ENCODE measurements at regions not wholly inside any gene's neighbourhood (a gene's known extent, or its start where the extent isn't known, plus 50 kb on each side); places are given as distances from the start of the nearest gene placed in this dataset.

GRCh38 chr2:133676392-133677130 lies 108.3 kb upstream of the NCKAP5 start:
- ATAC-seq (ENCODE audit: low read depth) (no peak), DNase-seq (no peak)
- Histone ChIP-seq H4K20me1 (ENCODE audit: control insufficient read depth, insufficient read depth, low read length, poor library complexity, severe bottlenecking) (no peaks in the 10 kb centered on the region), H3K4me3 (ENCODE audit: control extremely low read depth in 1 of 5, extremely low read depth in 1 of 5, insufficient read depth in 1 of 5, low read depth in 2 of 5, low read length in 4 of 5) (no peak overlapping the region), H3K4me1 (ENCODE audit: control insufficient read depth in 2 of 2, insufficient read depth in 2 of 2, low read length in 2 of 2) (no peaks in the 10 kb centered on the region), H3K4me2 (replicated peaks; ENCODE audit: low read depth, low read length, poor library complexity, severe bottlenecking) (no peak overlapping the region), H3K9ac (ENCODE audit: low read length) (no peak overlapping the region), H3K27me3 (replicated peaks in 1 of 4; ENCODE audit: control extremely low read depth in 1 of 4, control insufficient read depth in 3 of 4, insufficient read depth in 4 of 4, low read length in 3 of 4) (no peaks in the 10 kb centered on the region), H3K9me3 (ENCODE audit: control extremely low read depth in 1 of 3, control insufficient read depth in 2 of 3, insufficient read depth in 1 of 3, low read length in 2 of 3) (no peaks in the 10 kb centered on the region), H3K79me2 (ENCODE audit: control insufficient read depth, insufficient read depth, low read length) (no peaks in the 10 kb centered on the region), H3K36me3 (replicated peaks in 1 of 2; ENCODE audit: control extremely low read depth in 1 of 2, control insufficient read depth in 1 of 2, extremely low read depth in 1 of 2, insufficient read depth in 2 of 2, low read length in 1 of 2) (no peaks in the 10 kb centered on the region), H2AFZ (ENCODE audit: insufficient read depth, low read depth, low read length, poor library complexity, severe bottlenecking) (no peak overlapping the region), H3K27ac (ENCODE audit: low read length in 2 of 2) (no peak overlapping the region)
- ChIA-PET POLR2A (no interaction called here), CTCF (no interaction called here)
- Mint-ChIP-seq H3K9me3 (ENCODE audit: insufficient read depth) (no peaks in the 10 kb centered on the region), H3K27ac (no peak overlapping the region), H3K27me3 (peaks cover 23% of the 10 kb centered on the region), H3K4me1 (no peaks in the 10 kb centered on the region), H3K4me3 (no peak overlapping the region)
- intact Hi-C loops (cut with micrococcal nuclease), result no loop called here
- no CpG with 5 or more reads among the region's 1 CpG for WGBS (ENCODE audit: insufficient coverage)
- TF ChIP-seq EZH2 (IDR thresholded peaks at IDR 0.05; ENCODE audit: borderline replicate concordance, insufficient read depth, low read depth, low read length, poor library complexity, severe bottlenecking), result no peak
- no peak for TF ChIP-seq CTCF (IDR thresholded peaks at IDR 0.05)

- Mint-ChIP-seq H3K4me1 (no peaks in the 10 kb centered on the region), H3K4me3 (no peak overlapping the region), H3K9me3 (ENCODE audit: insufficient read depth) (no peaks in the 10 kb centered on the region), H3K27me3 (peaks cover 2% of the 10 kb centered on the region), H3K27ac (no peak overlapping the region)
- no peaks in the 10 kb centered on the region for H3K9me3 ChIP-seq (ENCODE audit: control extremely low read depth in 1 of 3, control insufficient read depth in 2 of 3, insufficient read depth in 1 of 3, low read length in 2 of 3)
- TF ChIP-seq EZH2 (IDR thresholded peaks at IDR 0.05; ENCODE audit: borderline replicate concordance, insufficient read depth, low read depth, low read length, poor library complexity, severe bottlenecking), result no peak
- no peak for TF ChIP-seq CTCF (IDR thresholded peaks at IDR 0.05)
- ATAC-seq (ENCODE audit: low read depth) (no peak), DNase-seq (no peak)
- no peaks in the 10 kb centered on the region for H4K20me1 ChIP-seq (ENCODE audit: control insufficient read depth, insufficient read depth, low read length, poor library complexity, severe bottlenecking)
- POLR2A ChIA-PET, result no interaction called here
- H3K79me2 ChIP-seq (ENCODE audit: control insufficient read depth, insufficient read depth, low read length), result no peaks in the 10 kb centered on the region
- intact Hi-C loops (cut with micrococcal nuclease), result no loop called here
- WGBS (ENCODE audit: insufficient coverage), result 33% methylated on average over 1 of the region's 2 CpGs
- H3K4me2 ChIP-seq (replicated peaks; ENCODE audit: low read depth, low read length, poor library complexity, severe bottlenecking), result no peak overlapping the region
- no peaks in the 10 kb centered on the region for H3K4me1 ChIP-seq (ENCODE audit: control insufficient read depth in 2 of 2, insufficient read depth in 2 of 2, low read length in 2 of 2)
- CTCF ChIA-PET, result no interaction called here
- no peaks in the 10 kb centered on the region for H3K27me3 ChIP-seq (replicated peaks in 1 of 4; ENCODE audit: control extremely low read depth in 1 of 4, control insufficient read depth in 3 of 4, insufficient read depth in 4 of 4, low read length in 3 of 4)
- H2AFZ ChIP-seq (ENCODE audit: insufficient read depth, low read depth, low read length, poor library complexity, severe bottlenecking), result no peak overlapping the region
- H3K9ac ChIP-seq (ENCODE audit: low read length), result no peak overlapping the region
- H3K4me3 ChIP-seq (ENCODE audit: control extremely low read depth in 1 of 5, extremely low read depth in 1 of 5, insufficient read depth in 1 of 5, low read depth in 2 of 5, low read length in 4 of 5), result no peak overlapping the region
- H3K27ac ChIP-seq (ENCODE audit: low read length in 2 of 2), result no peak overlapping the region
- H3K36me3 ChIP-seq (replicated peaks in 1 of 2; ENCODE audit: control extremely low read depth in 1 of 2, control insufficient read depth in 1 of 2, extremely low read depth in 1 of 2, insufficient read depth in 2 of 2, low read length in 1 of 2), result no peaks in the 10 kb centered on the region
These were observed 112.2 kb upstream of the NCKAP5 start for GRCh38 chr2:133680343-133681049.
